Neural progenitor cell (in vitro differentiated cells): ENCODE measurements at regions not wholly inside any gene's neighbourhood (a gene's known extent, or its start where the extent isn't known, plus 50 kb on each side); places are given as distances from the start of the nearest gene placed in this dataset.

ENCODE experiments used
- CTCF ChIP-seq: fragments of 200-600 bp; sonication (generic); IDR thresholded peaks from 2 replicates; pipeline ENCODE4 v1.5.1; 2017; ENCODE audit warnings: antibody characterized with exemption, mild to moderate bottlenecking
- EZH2 ChIP-seq: fragments of 200-600 bp; sonication (generic); IDR thresholded peaks from 2 replicates; pipeline ENCODE4 v1.6.1; 2017; ENCODE audit warnings: antibody characterized with exemption, mild to moderate bottlenecking, moderate library complexity

GRCh38 chr10:4083509-4084003, 298.5 kb upstream of the KLF6 start:
- TF ChIP-seq CTCF (no peak), EZH2 (no peak)
